Lower leg skin (tissue), 4 donors: ENCODE measurements at regions not wholly inside any gene's neighbourhood (a gene's known extent, or its start where the extent isn't known, plus 50 kb on each side); places are given as distances from the start of the nearest gene placed in this dataset.

Experiments
- DNase-seq, 2 donors: peaks; one replicate each; pipeline ENCODE4 v3.0.0-alpha.2; 2019; ENCODE audit warnings: low spot score in 2 of 2
- H3K4me3 ChIP-seq: fragments of 200-600 bp; sonication (generic); 2 replicates; pipeline ENCODE4 v1.5.1; 2017; ENCODE audit warnings: mild to moderate bottlenecking, low read depth; ENCODE audit not compliant: poor library complexity, severe bottlenecking
- POLR2A ChIP-seq, 2 donors: fragments of 450-650 bp; IDR thresholded peaks; one replicate each; pipeline ENCODE4 v1.6.1; 2016 to 2017; ENCODE audit warnings: antibody characterized with exemption in 2 of 2, mild to moderate bottlenecking in 1 of 2, moderate library complexity in 1 of 2
- WGBS, 2 donors: methylation state at CpG; one replicate each; pipeline ENCODE4 v1.1.5; 2018; 5-methylcytosine and 5-hydroxymethylcytosine counted together
- intact Hi-C: fragments of 100-400 bp; cut with DNase I; formaldehyde crosslinking; loops from one replicate; pipeline ENCODE4 v1.15.0; 2023; ENCODE audit warnings: low total_unique reads
- TF ChIP-seq, protein P1 (sequence below), 3 donors: fragments of 450-650 bp; IDR thresholded peaks; one replicate each; pipeline ENCODE4 v1.5.1; 2016; ENCODE audit warnings: antibody characterized with exemption in 3 of 3, mild to moderate bottlenecking in 3 of 3, moderate library complexity in 2 of 3

GRCh38 chr4:77372375-77372774 is 215.4 kb downstream of the CCNG2 start:
- DNase-seq, result no peak
- WGBS, 2 donors, result 65 to 87% methylated on average over 3 of the region's 3 CpGs
- TF ChIP-seq POLR2A (IDR thresholded peaks at IDR 0.05), result no peak
- TF ChIP-seq, protein P1, sequence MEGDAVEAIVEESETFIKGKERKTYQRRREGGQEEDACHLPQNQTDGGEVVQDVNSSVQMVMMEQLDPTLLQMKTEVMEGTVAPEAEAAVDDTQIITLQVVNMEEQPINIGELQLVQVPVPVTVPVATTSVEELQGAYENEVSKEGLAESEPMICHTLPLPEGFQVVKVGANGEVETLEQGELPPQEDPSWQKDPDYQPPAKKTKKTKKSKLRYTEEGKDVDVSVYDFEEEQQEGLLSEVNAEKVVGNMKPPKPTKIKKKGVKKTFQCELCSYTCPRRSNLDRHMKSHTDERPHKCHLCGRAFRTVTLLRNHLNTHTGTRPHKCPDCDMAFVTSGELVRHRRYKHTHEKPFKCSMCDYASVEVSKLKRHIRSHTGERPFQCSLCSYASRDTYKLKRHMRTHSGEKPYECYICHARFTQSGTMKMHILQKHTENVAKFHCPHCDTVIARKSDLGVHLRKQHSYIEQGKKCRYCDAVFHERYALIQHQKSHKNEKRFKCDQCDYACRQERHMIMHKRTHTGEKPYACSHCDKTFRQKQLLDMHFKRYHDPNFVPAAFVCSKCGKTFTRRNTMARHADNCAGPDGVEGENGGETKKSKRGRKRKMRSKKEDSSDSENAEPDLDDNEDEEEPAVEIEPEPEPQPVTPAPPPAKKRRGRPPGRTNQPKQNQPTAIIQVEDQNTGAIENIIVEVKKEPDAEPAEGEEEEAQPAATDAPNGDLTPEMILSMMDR (IDR thresholded peaks at IDR 0.05), result no peak
- H3K4me3 ChIP-seq, result no peak overlapping the region
- intact Hi-C loops, result no loop called here

DNA sequence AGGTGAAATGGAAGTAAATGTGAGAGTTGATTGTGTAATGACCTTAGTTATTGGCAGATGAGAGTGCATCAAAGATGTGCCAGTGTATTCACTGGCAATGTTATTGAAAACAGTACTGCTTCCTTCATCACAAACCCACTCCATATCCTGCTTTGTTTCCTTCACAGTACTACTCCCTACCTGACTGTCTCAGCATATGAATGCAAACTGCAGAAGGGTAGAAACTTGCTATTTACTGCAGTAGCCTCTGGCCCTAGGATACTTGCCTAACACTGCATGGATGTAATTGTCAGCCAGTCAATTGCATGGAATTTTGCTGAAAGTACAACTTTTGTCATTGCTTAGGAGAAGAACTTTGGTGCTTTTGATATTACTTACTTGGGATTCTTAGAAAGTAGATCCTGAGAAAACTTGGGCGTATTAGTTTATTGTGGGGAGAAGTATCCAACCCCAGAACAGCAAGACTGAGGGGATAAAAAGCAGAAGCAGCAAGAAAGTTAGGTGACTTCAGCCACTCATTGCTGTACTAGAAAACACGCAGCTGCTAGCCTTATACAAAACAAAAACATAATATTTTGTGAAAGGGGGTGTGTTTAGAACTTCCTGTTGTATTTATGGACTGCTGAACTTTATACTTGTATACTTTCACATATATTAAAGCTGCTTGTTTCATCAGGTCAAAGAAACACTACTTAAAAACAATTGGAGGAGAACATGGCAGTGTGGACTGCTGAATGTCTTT is 219.0 kb downstream of the CCNG2 start:
- DNase-seq, result no peak
- H3K4me3 ChIP-seq, result no peak overlapping the region
- intact Hi-C loops, result no loop called here
- WGBS, 2 donors, result 85 to 88% methylated on average over 2 of the region's 2 CpGs
- TF ChIP-seq, protein P1 (IDR thresholded peaks at IDR 0.05), result no peak
- no peak for TF ChIP-seq POLR2A (IDR thresholded peaks at IDR 0.05)

DNA sequence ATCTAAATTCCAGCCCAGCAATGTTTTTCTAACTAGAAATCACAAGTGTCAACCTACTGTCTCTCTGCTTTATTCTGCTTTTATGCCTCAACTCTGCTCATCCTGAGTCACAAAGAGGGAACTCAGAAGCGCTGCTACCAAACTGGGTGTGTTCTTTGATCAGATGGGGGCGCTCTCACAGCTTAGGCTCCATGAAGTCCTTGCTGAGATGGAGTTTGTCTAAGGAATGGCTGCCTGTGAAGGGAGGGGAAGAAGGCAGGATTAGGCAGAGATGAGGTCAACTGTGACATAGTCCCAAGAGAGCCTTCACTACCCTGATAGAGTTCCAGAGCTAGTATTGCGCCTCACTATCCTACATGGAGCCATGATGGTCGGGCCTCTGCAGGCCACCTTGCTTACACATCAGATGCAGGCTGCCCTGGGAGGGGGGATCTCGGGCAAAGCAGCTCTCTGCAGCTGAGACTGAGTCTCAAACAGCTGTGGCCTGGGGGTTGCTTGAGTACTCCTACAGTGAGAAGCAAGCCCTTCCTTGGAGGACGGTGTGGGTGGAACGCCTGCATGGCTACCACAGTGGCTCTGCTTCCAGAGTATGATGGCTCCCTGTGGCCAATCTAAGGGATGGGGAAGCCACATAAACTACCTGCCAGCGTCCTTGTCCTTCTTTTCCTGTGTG is 219.9 kb downstream of the CCNG2 start:
- no peak for DNase-seq
- TF ChIP-seq, protein P1 (IDR thresholded peaks at IDR 0.05), result no peak
- no peak for TF ChIP-seq POLR2A (IDR thresholded peaks at IDR 0.05)
- intact Hi-C loops, result no loop called here
- no peak overlapping the region for H3K4me3 ChIP-seq
- 78 to 79% methylated on average over 8 of the region's 8 CpGs for whole genome bisulfite sequencing, 2 donors

GRCh38 chr4:77384094-77384493 is 221.5 kb upstream of the CXCL13 start:
- DNase-seq, result no peak
- intact Hi-C loops, result loop anchor here (10.0 kb wide), 2 partner anchors 51 to 211 kb away; no protein-coding TSS in a partner anchor
- no peak overlapping the region for H3K4me3 ChIP-seq
- TF ChIP-seq, protein P1 (IDR thresholded peaks at IDR 0.05), result no peak
- TF ChIP-seq POLR2A (IDR thresholded peaks at IDR 0.05), result no peak

DNA sequence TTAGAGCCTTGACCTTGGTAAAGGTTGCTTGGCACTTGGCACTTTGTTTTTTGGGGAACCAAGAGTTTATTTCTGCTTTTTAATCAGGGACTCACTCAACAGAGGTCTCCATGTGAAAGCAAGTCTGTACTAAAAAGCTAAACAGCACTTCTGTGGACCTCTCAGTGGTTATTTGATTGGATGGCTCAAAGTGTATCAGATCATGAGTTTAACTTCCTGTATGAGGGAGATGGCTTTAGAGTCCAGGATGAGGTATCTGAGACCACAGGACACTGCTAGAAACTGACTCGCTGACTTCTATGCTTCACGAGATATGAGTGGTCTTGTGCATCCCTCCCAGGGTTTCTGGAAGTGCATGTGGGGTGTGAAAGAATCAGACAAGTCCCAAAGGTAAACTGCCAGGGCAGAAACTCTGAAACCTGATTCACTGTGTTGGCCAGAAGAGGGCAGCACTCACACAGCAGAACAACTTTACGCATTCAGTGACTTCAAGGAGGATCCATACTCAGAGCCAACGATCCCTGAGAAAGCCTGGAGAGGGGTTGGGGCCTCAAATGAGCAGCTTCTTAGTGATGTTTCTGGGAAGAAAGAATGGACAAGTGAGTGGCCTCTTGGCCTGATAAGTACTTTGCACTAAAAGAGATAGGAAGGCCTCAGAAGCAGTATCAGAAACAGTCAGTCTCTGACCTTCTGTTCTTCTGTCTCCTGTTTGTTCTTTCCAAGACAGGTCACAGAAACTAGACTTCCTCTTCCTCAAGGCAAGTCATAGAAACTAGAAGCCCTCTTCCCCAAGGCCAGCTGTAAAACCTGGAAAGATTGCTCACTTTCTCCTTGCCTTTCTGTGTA is 220.3 kb upstream of the CXCL13 start:
- no peak for TF ChIP-seq POLR2A (IDR thresholded peaks at IDR 0.05)
- TF ChIP-seq, protein P1 (IDR thresholded peaks at IDR 0.05), result no peak
- H3K4me3 ChIP-seq, result no peak overlapping the region
- 5 to 8% methylated on average over 4 of the region's 4 CpGs for WGBS, 2 donors
- DNase-seq, result peak; percentile 41 to 87
- intact Hi-C loops, result loop anchor here (10.0 kb wide), 2 partner anchors 49 to 209 kb away; no protein-coding TSS in a partner anchor
